ENCODE measurements at regions not wholly inside any gene's neighbourhood (a gene's known extent, or its start where the extent isn't known, plus 50 kb on each side); places are given as distances from the start of the nearest gene placed in this dataset.

DNA sequence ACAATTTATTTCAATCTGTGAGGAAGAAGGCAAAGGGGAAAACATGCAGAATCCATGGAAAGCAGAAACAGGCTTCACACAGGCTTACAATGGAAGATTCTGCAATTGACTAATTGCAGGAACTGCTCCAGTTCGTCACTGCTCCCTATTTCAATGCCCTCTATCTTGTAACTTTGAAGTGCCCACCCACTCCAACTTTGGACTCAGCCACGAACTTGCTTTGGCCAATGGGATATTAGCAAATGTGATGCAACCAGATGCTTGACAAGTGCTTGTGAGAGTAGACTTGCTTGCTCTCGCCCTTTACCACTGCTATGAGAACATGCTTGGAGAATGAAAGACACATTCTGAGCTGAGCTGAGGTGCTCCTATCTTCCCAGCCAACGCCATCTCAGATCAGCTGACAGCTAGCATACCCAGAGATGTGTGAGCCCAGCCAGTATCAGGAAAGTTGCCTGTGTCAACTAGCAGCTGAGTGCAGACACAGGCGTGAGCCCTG lies 105.7 kb upstream of the PTCHD1 start:
- TF ChIP-seq POLR2A (IDR thresholded peaks at IDR 0.05) = no peak
- TF ChIP-seq, protein P1, sequence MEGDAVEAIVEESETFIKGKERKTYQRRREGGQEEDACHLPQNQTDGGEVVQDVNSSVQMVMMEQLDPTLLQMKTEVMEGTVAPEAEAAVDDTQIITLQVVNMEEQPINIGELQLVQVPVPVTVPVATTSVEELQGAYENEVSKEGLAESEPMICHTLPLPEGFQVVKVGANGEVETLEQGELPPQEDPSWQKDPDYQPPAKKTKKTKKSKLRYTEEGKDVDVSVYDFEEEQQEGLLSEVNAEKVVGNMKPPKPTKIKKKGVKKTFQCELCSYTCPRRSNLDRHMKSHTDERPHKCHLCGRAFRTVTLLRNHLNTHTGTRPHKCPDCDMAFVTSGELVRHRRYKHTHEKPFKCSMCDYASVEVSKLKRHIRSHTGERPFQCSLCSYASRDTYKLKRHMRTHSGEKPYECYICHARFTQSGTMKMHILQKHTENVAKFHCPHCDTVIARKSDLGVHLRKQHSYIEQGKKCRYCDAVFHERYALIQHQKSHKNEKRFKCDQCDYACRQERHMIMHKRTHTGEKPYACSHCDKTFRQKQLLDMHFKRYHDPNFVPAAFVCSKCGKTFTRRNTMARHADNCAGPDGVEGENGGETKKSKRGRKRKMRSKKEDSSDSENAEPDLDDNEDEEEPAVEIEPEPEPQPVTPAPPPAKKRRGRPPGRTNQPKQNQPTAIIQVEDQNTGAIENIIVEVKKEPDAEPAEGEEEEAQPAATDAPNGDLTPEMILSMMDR (IDR thresholded peaks at IDR 0.05) = no peak
